ENCODE measurements at regions not wholly inside any gene's neighbourhood (a gene's known extent, or its start where the extent isn't known, plus 50 kb on each side); places are given as distances from the start of the nearest gene placed in this dataset.

GRCh38 chr5:26192486-26192885 is 845.9 kb downstream of the CDH9 start:
- Histone ChIP-seq H3K36me3 (ENCODE audit: control insufficient read depth in 3 of 3, insufficient read depth in 2 of 3, low read depth in 1 of 3, low read length in 3 of 3) (no peaks in the 10 kb centered on the region), H3K27ac (ENCODE audit: low read depth in 1 of 3, low read length in 2 of 3) (no peak overlapping the region), H3K4me1 (ENCODE audit: control insufficient read depth in 3 of 3, insufficient read depth in 2 of 3, low read depth in 1 of 3, low read length in 2 of 3) (no peaks in the 10 kb centered on the region), H3K27me3 (ENCODE audit: control insufficient read depth in 3 of 3, insufficient read depth in 3 of 3, low read length in 3 of 3) (no peaks in the 10 kb centered on the region), H3K9me3 (ENCODE audit: control insufficient read depth in 2 of 2, insufficient read depth in 1 of 2, low read depth in 1 of 2, low read length in 1 of 2) (no peaks in the 10 kb centered on the region), H3K4me3 (ENCODE audit: low read depth in 1 of 3, low read length in 3 of 3) (no peak overlapping the region)
- FAIRE-seq = no peak
- DNase-seq = no peak

GRCh38 chr5:26181582-26181981 is 856.8 kb downstream of the CDH9 start:
- WGBS, 3 donors = 93 to 98% (median 95%) methylated on average over 1 of the region's 1 CpG
- Histone ChIP-seq H3K4me1 (ENCODE audit: control insufficient read depth in 3 of 3, insufficient read depth in 2 of 3, low read depth in 1 of 3, low read length in 2 of 3) (no peaks in the 10 kb centered on the region), H3K4me3 (ENCODE audit: low read depth in 1 of 3, low read length in 3 of 3) (no peak overlapping the region), H3K36me3 (ENCODE audit: control insufficient read depth in 3 of 3, insufficient read depth in 2 of 3, low read depth in 1 of 3, low read length in 3 of 3) (no peaks in the 10 kb centered on the region), H3K27ac (ENCODE audit: low read depth in 1 of 3, low read length in 2 of 3) (no peak overlapping the region), H3K9me3 (ENCODE audit: control insufficient read depth in 2 of 2, insufficient read depth in 1 of 2, low read depth in 1 of 2, low read length in 1 of 2) (no peaks in the 10 kb centered on the region), H3K27me3 (ENCODE audit: control insufficient read depth in 3 of 3, insufficient read depth in 3 of 3, low read length in 3 of 3) (no peaks in the 10 kb centered on the region)
- FAIRE-seq (no peak), DNase-seq (no peak)

GRCh38 chr5:26148569-26149107 is 889.7 kb downstream of the CDH9 start:
- no peaks in the 10 kb centered on the region for H3K36me3 ChIP-seq (ENCODE audit: control insufficient read depth in 3 of 3, insufficient read depth in 2 of 3, low read depth in 1 of 3, low read length in 3 of 3)
- no peak overlapping the region for H3K27ac ChIP-seq (ENCODE audit: low read depth in 1 of 3, low read length in 2 of 3)
- H3K27me3 ChIP-seq (ENCODE audit: control insufficient read depth in 3 of 3, insufficient read depth in 3 of 3, low read length in 3 of 3) = no peaks in the 10 kb centered on the region
- FAIRE-seq (no peak), DNase-seq (no peak)
- no peaks in the 10 kb centered on the region for H3K4me1 ChIP-seq (ENCODE audit: control insufficient read depth in 3 of 3, insufficient read depth in 2 of 3, low read depth in 1 of 3, low read length in 2 of 3)
- H3K9me3 ChIP-seq (ENCODE audit: control insufficient read depth in 2 of 2, insufficient read depth in 1 of 2, low read depth in 1 of 2, low read length in 1 of 2) = peaks cover 0 to 7% of the 10 kb centered on the region in 2 donors
- no peak overlapping the region for H3K4me3 ChIP-seq (ENCODE audit: low read depth in 1 of 3, low read length in 3 of 3)
- WGBS, 3 donors = 74 to 79% (median 78%) methylated on average over 7 of the region's 7 CpGs

GRCh38 chr5:26143259-26143658 is 895.1 kb downstream of the CDH9 start:
- 66 to 68% (median 67%) methylated on average over 2 of the region's 2 CpGs for WGBS, 3 donors
- no peaks in the 10 kb centered on the region for H3K36me3 ChIP-seq (ENCODE audit: control insufficient read depth in 3 of 3, insufficient read depth in 2 of 3, low read depth in 1 of 3, low read length in 3 of 3)
- DNase-seq (no peak), FAIRE-seq (no peak)
- H3K27me3 ChIP-seq (ENCODE audit: control insufficient read depth in 3 of 3, insufficient read depth in 3 of 3, low read length in 3 of 3) = no peaks in the 10 kb centered on the region
- peaks cover 0 to under 1% of the 10 kb centered on the region in 2 donors for H3K9me3 ChIP-seq (ENCODE audit: control insufficient read depth in 2 of 2, insufficient read depth in 1 of 2, low read depth in 1 of 2, low read length in 1 of 2)
- H3K27ac ChIP-seq (ENCODE audit: low read depth in 1 of 3, low read length in 2 of 3) = no peak overlapping the region
- H3K4me3 ChIP-seq (ENCODE audit: low read depth in 1 of 3, low read length in 3 of 3) = no peak overlapping the region
- no peaks in the 10 kb centered on the region for H3K4me1 ChIP-seq (ENCODE audit: control insufficient read depth in 3 of 3, insufficient read depth in 2 of 3, low read depth in 1 of 3, low read length in 2 of 3)

GRCh38 chr5:26121338-26121737 is 917.0 kb downstream of the CDH9 start:
- Histone ChIP-seq H3K4me1 (ENCODE audit: control insufficient read depth in 3 of 3, insufficient read depth in 2 of 3, low read depth in 1 of 3, low read length in 2 of 3) (no peaks in the 10 kb centered on the region), H3K27ac (ENCODE audit: low read depth in 1 of 3, low read length in 2 of 3) (no peak overlapping the region), H3K36me3 (ENCODE audit: control insufficient read depth in 3 of 3, insufficient read depth in 2 of 3, low read depth in 1 of 3, low read length in 3 of 3) (no peaks in the 10 kb centered on the region), H3K4me3 (ENCODE audit: low read depth in 1 of 3, low read length in 3 of 3) (no peak overlapping the region), H3K27me3 (ENCODE audit: control insufficient read depth in 3 of 3, insufficient read depth in 3 of 3, low read length in 3 of 3) (no peaks in the 10 kb centered on the region), H3K9me3 (ENCODE audit: control insufficient read depth in 2 of 2, insufficient read depth in 1 of 2, low read depth in 1 of 2, low read length in 1 of 2) (no peaks in the 10 kb centered on the region)
- no peak for FAIRE-seq
- WGBS, 3 donors = 51 to 65% (median 62%) methylated on average over 6 of the region's 6 CpGs
- no peak for DNase-seq

- Histone ChIP-seq H3K4me1 (ENCODE audit: control insufficient read depth in 3 of 3, insufficient read depth in 2 of 3, low read depth in 1 of 3, low read length in 2 of 3) (no peaks in the 10 kb centered on the region), H3K36me3 (ENCODE audit: control insufficient read depth in 3 of 3, insufficient read depth in 2 of 3, low read depth in 1 of 3, low read length in 3 of 3) (no peaks in the 10 kb centered on the region), H3K27ac (ENCODE audit: low read depth in 1 of 3, low read length in 2 of 3) (no peak overlapping the region), H3K4me3 (ENCODE audit: low read depth in 1 of 3, low read length in 3 of 3) (no peak overlapping the region), H3K27me3 (ENCODE audit: control insufficient read depth in 3 of 3, insufficient read depth in 3 of 3, low read length in 3 of 3) (no peaks in the 10 kb centered on the region), H3K9me3 (ENCODE audit: control insufficient read depth in 2 of 2, insufficient read depth in 1 of 2, low read depth in 1 of 2, low read length in 1 of 2) (peaks cover 0 to 1% of the 10 kb centered on the region in 2 donors)
- DNase-seq = no peak
- WGBS, 3 donors = 52 to 71% (median 57%) methylated on average over 2 of the region's 2 CpGs
- no peak for FAIRE-seq
These were observed 934.2 kb downstream of the CDH9 start for GRCh38 chr5:26104175-26104574.

GRCh38 chr5:26060212-26060611 is 978.2 kb downstream of the CDH9 start:
- no peaks in the 10 kb centered on the region for H3K36me3 ChIP-seq (ENCODE audit: control insufficient read depth in 3 of 3, insufficient read depth in 2 of 3, low read depth in 1 of 3, low read length in 3 of 3)
- H3K9me3 ChIP-seq (ENCODE audit: control insufficient read depth in 2 of 2, insufficient read depth in 1 of 2, low read depth in 1 of 2, low read length in 1 of 2) = no peaks in the 10 kb centered on the region
- no peak overlapping the region for H3K4me3 ChIP-seq (ENCODE audit: low read depth in 1 of 3, low read length in 3 of 3)
- no peak overlapping the region for H3K27ac ChIP-seq (ENCODE audit: low read depth in 1 of 3, low read length in 2 of 3)
- DNase-seq (no peak), FAIRE-seq (no peak)
- no peaks in the 10 kb centered on the region for H3K4me1 ChIP-seq (ENCODE audit: control insufficient read depth in 3 of 3, insufficient read depth in 2 of 3, low read depth in 1 of 3, low read length in 2 of 3)
- WGBS, 3 donors = 68 to 78% (median 70%) methylated on average over 1 of the region's 1 CpG
- H3K27me3 ChIP-seq (ENCODE audit: control insufficient read depth in 3 of 3, insufficient read depth in 3 of 3, low read length in 3 of 3) = no peaks in the 10 kb centered on the region

- DNase-seq (no peak), FAIRE-seq (no peak)
- Histone ChIP-seq H3K27ac (ENCODE audit: low read depth in 1 of 3, low read length in 2 of 3) (no peak overlapping the region), H3K27me3 (ENCODE audit: control insufficient read depth in 3 of 3, insufficient read depth in 3 of 3, low read length in 3 of 3) (no peaks in the 10 kb centered on the region), H3K9me3 (ENCODE audit: control insufficient read depth in 2 of 2, insufficient read depth in 1 of 2, low read depth in 1 of 2, low read length in 1 of 2) (peaks cover 0 to 3% of the 10 kb centered on the region in 2 donors), H3K36me3 (ENCODE audit: control insufficient read depth in 3 of 3, insufficient read depth in 2 of 3, low read depth in 1 of 3, low read length in 3 of 3) (no peaks in the 10 kb centered on the region), H3K4me3 (ENCODE audit: low read depth in 1 of 3, low read length in 3 of 3) (no peak overlapping the region), H3K4me1 (ENCODE audit: control insufficient read depth in 3 of 3, insufficient read depth in 2 of 3, low read depth in 1 of 3, low read length in 2 of 3) (no peaks in the 10 kb centered on the region)
- WGBS, 3 donors = 32 to 74% (median 55%) methylated on average over 1 of the region's 1 CpG
These were observed 983.8 kb downstream of the CDH9 start for GRCh38 chr5:26054594-26054993.

- no peak overlapping the region for H3K27ac ChIP-seq (ENCODE audit: low read depth in 1 of 3, low read length in 2 of 3)
- no peak overlapping the region for H3K4me3 ChIP-seq (ENCODE audit: low read depth in 1 of 3, low read length in 3 of 3)
- H3K9me3 ChIP-seq (ENCODE audit: control insufficient read depth in 2 of 2, insufficient read depth in 1 of 2, low read depth in 1 of 2, low read length in 1 of 2) = no peaks in the 10 kb centered on the region
- 76 to 87% (median 85%) methylated on average over 2 of the region's 2 CpGs for WGBS, 3 donors
- H3K36me3 ChIP-seq (ENCODE audit: control insufficient read depth in 3 of 3, insufficient read depth in 2 of 3, low read depth in 1 of 3, low read length in 3 of 3) = no peaks in the 10 kb centered on the region
- FAIRE-seq = no peak
- no peak for DNase-seq
- no peaks in the 10 kb centered on the region for H3K4me1 ChIP-seq (ENCODE audit: control insufficient read depth in 3 of 3, insufficient read depth in 2 of 3, low read depth in 1 of 3, low read length in 2 of 3)
- H3K27me3 ChIP-seq (ENCODE audit: control insufficient read depth in 3 of 3, insufficient read depth in 3 of 3, low read length in 3 of 3) = no peaks in the 10 kb centered on the region
These were observed 1003.6 kb downstream of the CDH9 start for GRCh38 chr5:26034813-26035212.

Data from small intestine (tissue), 7 donors.